Mesenchymal stem cell (in vitro differentiated cells and primary cell): ENCODE measurements at regions not wholly inside any gene's neighbourhood (a gene's known extent, or its start where the extent isn't known, plus 50 kb on each side); places are given as distances from the start of the nearest gene placed in this dataset.
"Not testable (repeated sequence)": the region's sequence is repeated elsewhere in the genome, so short reads cannot be mapped to it uniquely, and the experiment has no call there.

Experiments used
- DNase-seq: peaks from one replicate; pipeline ENCODE4 v3.0.0-alpha.2; 2013
- H2AFZ ChIP-seq: one replicate; pipeline ENCODE4 v1.6.1; 2013; ENCODE audit warnings: low read depth, mild to moderate bottlenecking, control low read depth, inconsistent platforms, low read length, moderate library complexity
- H2AK5ac ChIP-seq: 2 replicates; pipeline ENCODE4 v1.6.1; 2013; ENCODE audit warnings: low read length, moderate library complexity, mild to moderate bottlenecking, inconsistent platforms; ENCODE audit not compliant: severe bottlenecking
- H2BK120ac ChIP-seq: one replicate; pipeline ENCODE4 v1.6.1; 2013; ENCODE audit warnings: low read depth, mild to moderate bottlenecking, inconsistent platforms, low read length, moderate library complexity
- H2BK12ac ChIP-seq, 2 experiments: one replicate each; pipeline ENCODE4 v1.6.1; 2013; ENCODE audit warnings: inconsistent platforms in 2 of 2, low read length in 2 of 2, mild to moderate bottlenecking in 2 of 2, moderate library complexity in 2 of 2, control low read depth in 1 of 2
- H2BK15ac ChIP-seq: one replicate; pipeline ENCODE4 v1.6.1; 2013; ENCODE audit warnings: mild to moderate bottlenecking, low read depth, inconsistent platforms; ENCODE audit not compliant: poor library complexity, severe bottlenecking
- H2BK5ac ChIP-seq: 2 replicates; pipeline ENCODE4 v1.6.1; 2013; ENCODE audit warnings: low read depth, mild to moderate bottlenecking, low read length, control low read depth, inconsistent platforms; ENCODE audit not compliant: poor library complexity, severe bottlenecking
- H3K14ac ChIP-seq, 2 experiments: one replicate each; pipeline ENCODE4 v1.6.1; 2013; ENCODE audit warnings: inconsistent platforms in 2 of 2, low read length in 2 of 2, control low read depth in 1 of 2, mild to moderate bottlenecking in 1 of 2, moderate library complexity in 1 of 2
- H3K18ac ChIP-seq, 2 experiments: one replicate each; pipeline ENCODE4 v1.6.1; 2013; ENCODE audit warnings: inconsistent platforms in 2 of 2, low read length in 2 of 2, control low read depth in 1 of 2, low read depth in 1 of 2, mild to moderate bottlenecking in 1 of 2
- H3K23ac ChIP-seq, 2 experiments: one replicate each; pipeline ENCODE4 v1.6.1; 2013; ENCODE audit warnings: inconsistent platforms in 2 of 2, low read length in 2 of 2, mild to moderate bottlenecking in 2 of 2, moderate library complexity in 2 of 2, control low read depth in 1 of 2
- H3K27ac ChIP-seq: 2 replicates; pipeline ENCODE4 v1.5.1; 2013; ENCODE audit warnings: mild to moderate bottlenecking, moderate library complexity, low read length, control low read depth, inconsistent platforms; ENCODE audit not compliant: poor library complexity, severe bottlenecking
- H3K27me3 ChIP-seq, 2 experiments: 2 replicates each; pipeline versions ENCODE4 v1.6.1 to v1.7.0; 2013; ENCODE audit warnings: low read length in 2 of 2, mild to moderate bottlenecking in 2 of 2, moderate library complexity in 2 of 2, control low read depth in 1 of 2, inconsistent platforms in 1 of 2; ENCODE audit not compliant: control insufficient read depth in 1 of 2, insufficient read depth in 1 of 2
- H3K36me3 ChIP-seq, 2 experiments: 2 replicates each; pipeline versions ENCODE4 v1.6.1 to v1.7.0; 2013; ENCODE audit warnings: low read length in 2 of 2, control low read depth in 1 of 2, inconsistent platforms in 1 of 2, low read depth in 1 of 2, mild to moderate bottlenecking in 1 of 2; ENCODE audit not compliant: insufficient read depth in 2 of 2, control insufficient read depth in 1 of 2
- H3K4ac ChIP-seq, 2 experiments: one replicate each; pipeline ENCODE4 v1.6.1; 2013; ENCODE audit warnings: inconsistent platforms in 2 of 2, low read length in 2 of 2, mild to moderate bottlenecking in 2 of 2, moderate library complexity in 2 of 2, control low read depth in 1 of 2, low read depth in 1 of 2
- H3K4me1 ChIP-seq: 2 replicates; pipeline ENCODE4 v1.6.1; 2013; ENCODE audit warnings: low read depth, low read length, control low read depth; ENCODE audit not compliant: control insufficient read depth, insufficient read depth
- H3K4me2 ChIP-seq: 2 replicates; pipeline ENCODE4 v1.6.1; 2013; ENCODE audit warnings: low read length, mild to moderate bottlenecking, inconsistent platforms; ENCODE audit not compliant: poor library complexity, severe bottlenecking
- H3K4me3 ChIP-seq, 2 experiments: 2 replicates each; pipeline versions ENCODE4 v1.5.1 to v1.7.0; 2013; ENCODE audit warnings: low read length in 2 of 2, mild to moderate bottlenecking in 2 of 2, control low read depth in 1 of 2, low read depth in 1 of 2; ENCODE audit not compliant: insufficient read depth in 1 of 2
- H3K79me1 ChIP-seq: replicated peaks from 2 replicates; pipeline ENCODE4 v1.6.1; 2013; ENCODE audit warnings: mild to moderate bottlenecking, control low read depth, low read length, inconsistent platforms; ENCODE audit not compliant: poor library complexity, severe bottlenecking
- H3K9ac ChIP-seq: 2 replicates; pipeline ENCODE4 v1.7.0; 2013; ENCODE audit warnings: mild to moderate bottlenecking, low read length, moderate library complexity
- H3K9me3 ChIP-seq: 2 replicates; pipeline ENCODE4 v1.7.0; 2013; ENCODE audit warnings: mild to moderate bottlenecking, low read length; ENCODE audit not compliant: control insufficient read depth
- H4K8ac ChIP-seq: one replicate; pipeline ENCODE4 v1.6.1; 2013; ENCODE audit warnings: inconsistent platforms, mild to moderate bottlenecking, low read length, moderate library complexity
- H4K91ac ChIP-seq: one replicate; pipeline ENCODE4 v1.6.1; 2013; ENCODE audit warnings: mild to moderate bottlenecking, low read length, inconsistent platforms
- WGBS: methylation state at CpG from one replicate; pipeline ENCODE4 v1.1.7; 2013; ENCODE audit warnings: mixed read lengths; 5-methylcytosine and 5-hydroxymethylcytosine counted together

DNA sequence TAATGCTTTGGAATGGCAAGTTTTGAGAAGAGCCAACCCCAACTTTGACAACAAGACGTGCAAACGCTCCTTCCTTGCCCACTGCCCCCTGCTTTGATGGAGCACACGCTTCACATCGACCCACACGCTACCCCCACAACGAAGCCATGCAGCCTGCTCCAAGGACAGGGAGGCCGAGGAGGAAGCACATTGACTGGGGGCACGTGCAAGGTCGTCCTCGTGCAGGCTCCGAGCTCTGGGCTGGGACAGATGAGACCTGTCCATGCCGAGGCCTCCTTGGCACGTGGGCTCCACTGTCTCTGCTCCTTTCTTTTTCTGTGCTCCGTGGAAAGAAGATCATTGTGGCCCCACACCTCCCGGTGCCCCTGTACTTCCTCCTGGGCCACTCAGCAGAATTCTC lies 309.0 kb downstream of the TEX29 start:
- no peak for DNase-seq
- WGBS, result 83% methylated on average over 15 of the region's 15 CpGs
- Histone ChIP-seq H4K8ac (no peak overlapping the region), H3K4me3 (no peak overlapping the region), H3K14ac (no peak overlapping the region), H3K18ac (no peak overlapping the region), H4K91ac (no peak overlapping the region), H2BK12ac (no peak overlapping the region), H3K23ac (no peak overlapping the region), H3K9ac (no peak overlapping the region), H2BK120ac (no peak overlapping the region), H3K4me1 (no peaks in the 10 kb centered on the region), H3K9me3 (no peaks in the 10 kb centered on the region), H3K4ac (no peak overlapping the region), H3K4me2 (no peak overlapping the region), H3K36me3 (no peaks in the 10 kb centered on the region), H3K27ac (no peak overlapping the region), H3K27me3 (no peaks in the 10 kb centered on the region), H2BK15ac (no peak overlapping the region), H2AK5ac (no peak overlapping the region), H3K79me1 (no peaks in the 10 kb centered on the region), H2BK5ac (no peak overlapping the region), H2AFZ (no peak overlapping the region)

DNA sequence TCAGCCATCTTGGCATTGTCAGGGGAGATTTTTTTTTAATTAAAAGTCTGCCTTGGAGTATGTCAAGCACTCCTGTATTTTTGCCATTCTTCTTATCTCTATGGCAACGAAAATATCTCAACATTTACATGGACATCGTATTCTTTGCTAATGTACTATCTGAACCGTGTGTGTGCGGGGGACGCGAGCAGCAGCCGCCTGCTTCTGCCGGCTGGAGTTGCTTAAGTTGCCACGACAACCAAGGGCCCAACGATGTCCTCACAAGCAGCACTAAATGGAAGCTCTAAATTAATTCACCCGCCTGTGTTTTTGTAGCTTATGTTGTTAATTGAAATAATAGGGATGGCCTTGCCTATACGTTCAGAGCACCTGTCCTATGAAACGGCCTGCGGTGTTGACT lies 309.5 kb downstream of the TEX29 start:
- WGBS, result 78% methylated on average over 14 of the region's 14 CpGs
- no peak overlapping the region for H2AK5ac ChIP-seq
- no peak overlapping the region for H3K9ac ChIP-seq
- no peak overlapping the region for H4K91ac ChIP-seq
- H3K18ac ChIP-seq, result no peak overlapping the region
- H3K14ac ChIP-seq, result no peak overlapping the region
- H3K4ac ChIP-seq, result no peak overlapping the region
- H2AFZ ChIP-seq, result no peak overlapping the region
- no peaks in the 10 kb centered on the region for H3K36me3 ChIP-seq
- H4K8ac ChIP-seq, result no peak overlapping the region
- H3K27me3 ChIP-seq, result no peaks in the 10 kb centered on the region
- H3K27ac ChIP-seq, result no peak overlapping the region
- H3K4me1 ChIP-seq, result no peaks in the 10 kb centered on the region
- H2BK5ac ChIP-seq, result no peak overlapping the region
- DNase-seq, result no peak
- no peaks in the 10 kb centered on the region for H3K79me1 ChIP-seq
- H3K23ac ChIP-seq, result no peak overlapping the region
- no peak overlapping the region for H2BK120ac ChIP-seq
- H2BK12ac ChIP-seq, result no peak overlapping the region
- no peak overlapping the region for H3K4me2 ChIP-seq
- no peak overlapping the region for H2BK15ac ChIP-seq
- no peak overlapping the region for H3K4me3 ChIP-seq
- no peaks in the 10 kb centered on the region for H3K9me3 ChIP-seq

DNA sequence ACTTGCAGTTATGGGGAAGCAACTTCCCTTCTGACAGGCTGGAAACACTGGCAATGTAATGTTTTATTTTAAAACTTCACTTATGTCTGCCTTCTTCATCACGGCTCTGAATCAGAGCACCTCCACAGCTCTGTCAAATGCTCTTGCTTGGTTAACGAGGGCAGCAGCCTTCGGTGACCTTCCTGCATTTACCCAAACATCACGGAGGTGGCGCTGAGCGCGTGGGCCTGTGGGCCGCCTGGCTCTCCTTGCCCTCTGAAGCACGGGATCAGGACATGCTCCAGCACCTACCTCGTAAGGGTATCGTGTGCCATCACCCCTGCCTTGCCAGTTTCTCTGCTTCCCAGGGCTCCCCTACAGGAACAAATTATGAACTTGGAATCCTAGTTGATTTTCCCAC lies 310.0 kb downstream of the TEX29 start:
- Histone ChIP-seq H3K18ac (no peak overlapping the region), H2AFZ (no peak overlapping the region), H2BK5ac (no peak overlapping the region), H3K4me2 (no peak overlapping the region), H2BK12ac (no peak overlapping the region), H3K27ac (no peak overlapping the region), H4K91ac (no peak overlapping the region), H3K4me3 (peak overlapping the region in 1 of 2 experiments; percentile 24), H2AK5ac (no peak overlapping the region), H2BK15ac (no peak overlapping the region), H3K36me3 (no peaks in the 10 kb centered on the region), H3K4me1 (no peaks in the 10 kb centered on the region), H3K4ac (no peak overlapping the region), H3K14ac (no peak overlapping the region), H3K9ac (no peak overlapping the region), H3K27me3 (no peaks in the 10 kb centered on the region), H3K9me3 (no peaks in the 10 kb centered on the region), H4K8ac (no peak overlapping the region), H3K23ac (no peak overlapping the region), H3K79me1 (no peaks in the 10 kb centered on the region), H2BK120ac (no peak overlapping the region)
- DNase-seq, result no peak
- 60% methylated on average over 11 of the region's 11 CpGs for WGBS

DNA sequence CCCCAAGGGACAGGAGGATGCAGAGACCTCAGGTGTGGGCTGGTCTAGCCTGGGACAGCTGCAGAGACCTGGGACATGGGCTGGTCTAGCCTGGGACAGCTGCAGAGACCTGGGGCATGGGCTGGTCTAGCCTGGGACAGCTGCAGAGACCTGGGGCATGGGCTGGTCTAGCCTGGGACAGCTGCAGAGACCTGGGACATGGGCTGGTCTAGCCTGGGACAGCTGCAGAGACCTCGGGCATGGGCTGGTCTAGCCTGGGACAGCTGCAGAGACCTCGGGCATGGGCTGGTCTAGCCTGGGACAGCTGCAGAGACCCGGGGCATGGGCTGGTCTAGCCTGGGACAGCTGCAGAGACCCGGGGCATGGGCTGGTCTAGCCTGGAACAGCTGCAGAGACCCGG lies 310.8 kb downstream of the TEX29 start:
- not testable (repeated sequence) for H3K9ac ChIP-seq, H3K4me2 ChIP-seq, H4K8ac ChIP-seq, H2BK12ac ChIP-seq, H2AK5ac ChIP-seq, H3K9me3 ChIP-seq, H3K4me3 ChIP-seq, H4K91ac ChIP-seq, H2AFZ ChIP-seq, H3K18ac ChIP-seq, DNase-seq, H3K27me3 ChIP-seq, H3K4ac ChIP-seq, H2BK15ac ChIP-seq, H3K23ac ChIP-seq, H3K4me1 ChIP-seq, H3K79me1 ChIP-seq, H3K27ac ChIP-seq, H2BK120ac ChIP-seq, H2BK5ac ChIP-seq, H3K36me3 ChIP-seq, H3K14ac ChIP-seq
- WGBS, result 35% methylated on average over 5 of the region's 5 CpGs
